BE2C (cell line): ENCODE measurements at regions not wholly inside any gene's neighbourhood (a gene's known extent, or its start where the extent isn't known, plus 50 kb on each side); places are given as distances from the start of the nearest gene placed in this dataset.

Source experiments
- DNase-seq: peaks from one replicate; pipeline ENCODE4 v3.0.0-alpha.2; 2020
- H3K27me3 ChIP-seq: fragments of 250-450 bp; sonication (Bioruptor Pico); 2 replicates; pipeline ENCODE4 v1.5.1; 2020; ENCODE audit warnings: mild to moderate bottlenecking
- H3K36me3 ChIP-seq: fragments of 250-450 bp; sonication (Bioruptor Pico); 2 replicates; pipeline ENCODE4 v1.5.1; 2020; ENCODE audit warnings: mild to moderate bottlenecking
- H3K4me1 ChIP-seq: fragments of 250-450 bp; sonication (Bioruptor Pico); 2 replicates; pipeline ENCODE4 v1.5.1; 2020
- H3K4me3 ChIP-seq: 2 replicates; pipeline ENCODE4 v1.5.1; 2011; ENCODE audit warnings: low read depth, low read length
- H3K9me3 ChIP-seq: fragments of 250-450 bp; sonication (Bioruptor Pico); 2 replicates; pipeline ENCODE4 v1.5.1; 2020
- TF ChIP-seq, protein P1 (sequence below): IDR thresholded peaks from 2 replicates; pipeline ENCODE4 v1.5.1; 2012; ENCODE audit warnings: mild to moderate bottlenecking, low read depth, low read length

DNA sequence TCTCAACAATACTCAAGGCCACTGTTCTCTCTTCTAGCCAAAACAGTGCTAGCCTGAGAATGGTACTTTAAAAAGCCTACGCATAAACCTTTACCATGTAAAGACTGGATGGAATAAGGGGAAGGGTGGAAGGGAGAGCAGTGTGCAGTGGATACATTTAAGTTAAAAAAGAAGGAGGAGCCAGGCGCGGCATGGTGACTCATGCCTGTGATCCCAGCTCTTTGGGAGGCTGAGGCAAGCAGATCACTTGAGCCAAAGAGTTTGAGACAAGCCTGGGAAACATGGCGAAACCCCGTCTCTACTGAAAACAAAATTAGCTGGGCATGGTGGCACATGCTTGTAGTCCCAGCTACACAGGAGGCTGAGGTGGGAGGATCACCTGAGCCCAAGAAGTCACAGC lies 127.7 kb upstream of the KIF2A start:
- H3K4me1 ChIP-seq: no peaks in the 10 kb centered on the region
- TF ChIP-seq, protein P1, sequence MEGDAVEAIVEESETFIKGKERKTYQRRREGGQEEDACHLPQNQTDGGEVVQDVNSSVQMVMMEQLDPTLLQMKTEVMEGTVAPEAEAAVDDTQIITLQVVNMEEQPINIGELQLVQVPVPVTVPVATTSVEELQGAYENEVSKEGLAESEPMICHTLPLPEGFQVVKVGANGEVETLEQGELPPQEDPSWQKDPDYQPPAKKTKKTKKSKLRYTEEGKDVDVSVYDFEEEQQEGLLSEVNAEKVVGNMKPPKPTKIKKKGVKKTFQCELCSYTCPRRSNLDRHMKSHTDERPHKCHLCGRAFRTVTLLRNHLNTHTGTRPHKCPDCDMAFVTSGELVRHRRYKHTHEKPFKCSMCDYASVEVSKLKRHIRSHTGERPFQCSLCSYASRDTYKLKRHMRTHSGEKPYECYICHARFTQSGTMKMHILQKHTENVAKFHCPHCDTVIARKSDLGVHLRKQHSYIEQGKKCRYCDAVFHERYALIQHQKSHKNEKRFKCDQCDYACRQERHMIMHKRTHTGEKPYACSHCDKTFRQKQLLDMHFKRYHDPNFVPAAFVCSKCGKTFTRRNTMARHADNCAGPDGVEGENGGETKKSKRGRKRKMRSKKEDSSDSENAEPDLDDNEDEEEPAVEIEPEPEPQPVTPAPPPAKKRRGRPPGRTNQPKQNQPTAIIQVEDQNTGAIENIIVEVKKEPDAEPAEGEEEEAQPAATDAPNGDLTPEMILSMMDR: no peak
- H3K9me3 ChIP-seq: no peaks in the 10 kb centered on the region
- H3K36me3 ChIP-seq: no peaks in the 10 kb centered on the region
- H3K4me3 ChIP-seq: no peak overlapping the region
- H3K27me3 ChIP-seq: no peaks in the 10 kb centered on the region; the same call in 1 of the 2 replicates
- no peak for DNase-seq

- H3K36me3 ChIP-seq: no peaks in the 10 kb centered on the region
- H3K4me3 ChIP-seq: no peak overlapping the region
- no peaks in the 10 kb centered on the region for H3K27me3 ChIP-seq
- no peak for DNase-seq
- TF ChIP-seq, protein P1: no peak
- no peaks in the 10 kb centered on the region for H3K9me3 ChIP-seq
- H3K4me1 ChIP-seq: no peaks in the 10 kb centered on the region
Observed at GRCh38 chr5:62182802-62183201, 123.2 kb upstream of the KIF2A start.

- H3K36me3 ChIP-seq: no peaks in the 10 kb centered on the region
- H3K4me3 ChIP-seq: no peak overlapping the region
- TF ChIP-seq, protein P1: no peak
- H3K9me3 ChIP-seq: no peaks in the 10 kb centered on the region
- no peaks in the 10 kb centered on the region for H3K27me3 ChIP-seq
- no peaks in the 10 kb centered on the region for H3K4me1 ChIP-seq
- no peak for DNase-seq
Observed at GRCh38 chr5:62183727-62184126, 122.3 kb upstream of the KIF2A start.

DNA sequence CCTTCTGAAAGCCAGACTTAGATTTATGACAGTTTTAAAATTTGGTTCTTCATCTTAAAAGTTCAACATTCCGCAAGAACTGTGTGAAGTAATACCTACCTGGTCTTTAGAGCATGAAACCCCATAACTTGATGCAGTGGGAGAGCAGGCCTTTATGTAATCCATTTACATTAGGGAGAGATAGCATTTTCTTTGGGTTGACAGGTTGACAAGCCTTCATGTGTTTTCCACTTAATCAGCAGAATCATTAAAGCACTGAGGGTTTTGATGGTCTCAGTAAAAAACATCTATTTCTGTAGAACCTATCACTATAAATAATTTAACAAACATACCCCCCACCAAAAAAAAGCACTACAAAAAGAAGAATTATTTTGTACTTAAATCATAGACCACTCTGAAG lies 121.6 kb upstream of the KIF2A start:
- Histone ChIP-seq H3K4me3 (no peak overlapping the region), H3K36me3 (no peaks in the 10 kb centered on the region), H3K27me3 (no peaks in the 10 kb centered on the region), H3K9me3 (no peaks in the 10 kb centered on the region), H3K4me1 (no peaks in the 10 kb centered on the region)
- TF ChIP-seq, protein P1: no peak
- no peak for DNase-seq

DNA sequence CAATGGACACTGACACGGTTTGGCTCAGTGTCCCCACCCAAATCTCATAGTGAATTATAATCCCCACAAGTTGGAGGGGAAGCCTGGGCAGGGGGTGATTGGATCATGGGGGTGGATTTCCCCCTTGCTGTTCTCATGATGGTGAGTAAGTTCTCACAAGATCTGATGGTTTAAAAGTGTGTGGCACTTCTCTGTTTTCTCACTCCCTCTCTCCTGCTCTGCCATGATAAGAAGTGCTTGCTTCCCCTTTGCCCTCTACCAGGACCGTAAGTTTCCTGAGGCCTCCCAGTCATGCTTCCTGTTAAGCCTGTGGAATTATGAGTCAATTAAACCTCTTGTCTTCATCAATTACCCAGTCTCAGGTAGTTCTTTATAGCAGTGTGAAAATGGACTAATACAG lies 115.8 kb upstream of the KIF2A start:
- Histone ChIP-seq H3K4me1 (no peaks in the 10 kb centered on the region), H3K4me3 (no peak overlapping the region), H3K27me3 (no peaks in the 10 kb centered on the region), H3K36me3 (no peaks in the 10 kb centered on the region), H3K9me3 (no peaks in the 10 kb centered on the region)
- TF ChIP-seq, protein P1: no peak
- no peak for DNase-seq

- H3K36me3 ChIP-seq: no peaks in the 10 kb centered on the region
Observed at GRCh38 chr5:62190931-62191330, 115.1 kb upstream of the KIF2A start.

More at GRCh38 chr5:62190931-62191330, 115.1 kb upstream of the KIF2A start:
- no peaks in the 10 kb centered on the region for H3K4me1 ChIP-seq
- no peaks in the 10 kb centered on the region for H3K9me3 ChIP-seq
- H3K27me3 ChIP-seq: no peaks in the 10 kb centered on the region
- DNase-seq: no peak
- TF ChIP-seq, protein P1: no peak
- no peak overlapping the region for H3K4me3 ChIP-seq
